GM23248 (cell line): ENCODE measurements at regions not wholly inside any gene's neighbourhood (a gene's known extent, or its start where the extent isn't known, plus 50 kb on each side); places are given as distances from the start of the nearest gene placed in this dataset.

Experiments
- EZH2 ChIP-seq: fragments of 200-600 bp; sonication (generic); IDR thresholded peaks from 2 replicates; pipeline ENCODE4 v1.6.1; 2018; ENCODE audit warnings: antibody characterized with exemption, mild to moderate bottlenecking; ENCODE audit not compliant: insufficient read depth, poor library complexity, severe bottlenecking
- EZH2phosphoT487 ChIP-seq: fragments of 200-600 bp; sonication (generic); IDR thresholded peaks from 2 replicates; pipeline ENCODE4 v1.6.1; 2018; ENCODE audit warnings: antibody characterized with exemption, moderate library complexity, mild to moderate bottlenecking, low read depth; ENCODE audit not compliant: insufficient read depth

GRCh38 chr20:24870881-24871280 is 78.2 kb upstream of the CST7 start:
- TF ChIP-seq EZH2 (no peak), EZH2phosphoT487 (no peak)
